GM06990 (cell line): ENCODE measurements at regions not wholly inside any gene's neighbourhood (a gene's known extent, or its start where the extent isn't known, plus 50 kb on each side); places are given as distances from the start of the nearest gene placed in this dataset.

ENCODE experiments used
- DNase-seq: peaks from one replicate; pipeline ENCODE4 v3.0.0-alpha.2; 2011; ENCODE audit not compliant: insufficient read length; ENCODE audit errors: extremely low read depth
- H3K27me3 ChIP-seq: replicated peaks from 2 replicates; pipeline ENCODE4 v1.6.0; 2011; ENCODE audit warnings: low read length; ENCODE audit not compliant: control insufficient read depth, insufficient read depth
- H3K36me3 ChIP-seq: 2 replicates; pipeline ENCODE4 v1.5.1; 2011; ENCODE audit warnings: low read length; ENCODE audit not compliant: control insufficient read depth, insufficient read depth
- H3K4me3 ChIP-seq: replicated peaks from 2 replicates; pipeline ENCODE4 v1.5.1; 2011; ENCODE audit warnings: low read depth, mild to moderate bottlenecking, control low read depth, low read length
- CTCF ChIP-seq: IDR thresholded peaks from 2 replicates; pipeline ENCODE4 v1.5.1; 2011; ENCODE audit warnings: low read length, control low read depth, mild to moderate bottlenecking, inconsistent platforms; ENCODE audit not compliant: insufficient read depth, poor library complexity, severe bottlenecking

GRCh38 chr1:30511991-30512913 lies 211.1 kb downstream of the MATN1 start:
- TF ChIP-seq CTCF = no peak
- no peak for DNase-seq
- Histone ChIP-seq H3K27me3 (peaks cover 2% of the 10 kb centered on the region; the same call in 1 of the 2 replicates), H3K36me3 (no peaks in the 10 kb centered on the region), H3K4me3 (no peak overlapping the region)

GRCh38 chr1:30511563-30511962 lies 211.8 kb downstream of the MATN1 start:
- no peak for DNase-seq
- no peak overlapping the region for H3K4me3 ChIP-seq
- no peak for TF ChIP-seq CTCF
- peaks cover 2% of the 10 kb centered on the region; the same call in 1 of the 2 replicates for H3K27me3 ChIP-seq
- H3K36me3 ChIP-seq = no peaks in the 10 kb centered on the region

GRCh38 chr1:30511106-30511505 lies 212.3 kb downstream of the MATN1 start:
- no peak for TF ChIP-seq CTCF
- no peaks in the 10 kb centered on the region for H3K36me3 ChIP-seq
- DNase-seq = no peak
- peaks cover 2% of the 10 kb centered on the region; the same call in 1 of the 2 replicates for H3K27me3 ChIP-seq
- H3K4me3 ChIP-seq = no peak overlapping the region

- Histone ChIP-seq H3K27me3 (peaks cover 2% of the 10 kb centered on the region; the same call in 1 of the 2 replicates), H3K36me3 (no peaks in the 10 kb centered on the region), H3K4me3 (no peak overlapping the region)
- DNase-seq = no peak
- TF ChIP-seq CTCF = no peak
Observed at GRCh38 chr1:30509670-30510069, 213.7 kb downstream of the MATN1 start.

GRCh38 chr1:30508611-30509010 lies 214.8 kb downstream of the MATN1 start:
- no peak for TF ChIP-seq CTCF
- Histone ChIP-seq H3K27me3 (peaks cover 2% of the 10 kb centered on the region; the same call in 1 of the 2 replicates), H3K36me3 (no peaks in the 10 kb centered on the region), H3K4me3 (no peak overlapping the region)
- DNase-seq = no peak
